ENCODE measurements at regions not wholly inside any gene's neighbourhood (a gene's known extent, or its start where the extent isn't known, plus 50 kb on each side); places are given as distances from the start of the nearest gene placed in this dataset.

DNA sequence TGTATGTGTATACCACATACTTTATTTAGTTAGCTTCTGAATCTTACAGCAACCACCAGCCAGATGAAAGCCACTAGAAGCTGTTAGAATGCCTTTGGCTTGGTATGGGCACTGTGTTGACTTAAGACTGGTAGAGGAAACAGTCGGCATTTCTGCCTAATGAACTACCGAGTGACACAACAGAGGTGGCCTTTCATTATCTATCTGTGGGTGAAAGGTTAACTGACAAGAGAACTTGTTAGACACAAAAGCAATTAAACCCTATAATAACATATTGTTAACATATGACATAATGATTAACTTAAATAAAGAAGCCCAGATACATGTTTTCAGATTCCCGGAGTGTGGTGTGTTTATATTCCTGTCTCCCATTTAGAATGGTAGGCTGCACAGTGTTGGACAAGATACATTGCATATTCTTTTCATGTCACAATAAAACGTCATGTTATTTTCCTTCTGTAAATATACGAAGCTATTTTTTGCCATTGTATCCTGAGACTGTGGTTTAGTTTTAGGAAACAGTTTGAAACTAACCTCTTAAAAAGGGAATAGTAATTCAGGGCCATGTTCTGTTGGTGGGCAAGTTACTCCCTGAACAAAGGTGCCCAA, 181.5 kb downstream of the SLIT2 start:
- Mint-ChIP-seq H3K27me3 (ENCODE audit: unreplicated experiment) (no peaks in the 10 kb centered on the region), H3K36me3 (ENCODE audit: unreplicated experiment) (no peaks in the 10 kb centered on the region), H3K4me1 (ENCODE audit: low read depth, unreplicated experiment) (peaks cover 19% of the 10 kb centered on the region), H3K27ac (ENCODE audit: unreplicated experiment) (no peak overlapping the region), H3K9me3 (ENCODE audit: unreplicated experiment) (peaks cover 4% of the 10 kb centered on the region), H3K4me3 (ENCODE audit: unreplicated experiment) (no peak overlapping the region)
- TF ChIP-seq, protein P1, sequence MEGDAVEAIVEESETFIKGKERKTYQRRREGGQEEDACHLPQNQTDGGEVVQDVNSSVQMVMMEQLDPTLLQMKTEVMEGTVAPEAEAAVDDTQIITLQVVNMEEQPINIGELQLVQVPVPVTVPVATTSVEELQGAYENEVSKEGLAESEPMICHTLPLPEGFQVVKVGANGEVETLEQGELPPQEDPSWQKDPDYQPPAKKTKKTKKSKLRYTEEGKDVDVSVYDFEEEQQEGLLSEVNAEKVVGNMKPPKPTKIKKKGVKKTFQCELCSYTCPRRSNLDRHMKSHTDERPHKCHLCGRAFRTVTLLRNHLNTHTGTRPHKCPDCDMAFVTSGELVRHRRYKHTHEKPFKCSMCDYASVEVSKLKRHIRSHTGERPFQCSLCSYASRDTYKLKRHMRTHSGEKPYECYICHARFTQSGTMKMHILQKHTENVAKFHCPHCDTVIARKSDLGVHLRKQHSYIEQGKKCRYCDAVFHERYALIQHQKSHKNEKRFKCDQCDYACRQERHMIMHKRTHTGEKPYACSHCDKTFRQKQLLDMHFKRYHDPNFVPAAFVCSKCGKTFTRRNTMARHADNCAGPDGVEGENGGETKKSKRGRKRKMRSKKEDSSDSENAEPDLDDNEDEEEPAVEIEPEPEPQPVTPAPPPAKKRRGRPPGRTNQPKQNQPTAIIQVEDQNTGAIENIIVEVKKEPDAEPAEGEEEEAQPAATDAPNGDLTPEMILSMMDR (IDR thresholded peaks at IDR 0.05; ENCODE audit: partially characterized antibody, unreplicated experiment), result no peak
- DNase-seq, result no peak

DNA sequence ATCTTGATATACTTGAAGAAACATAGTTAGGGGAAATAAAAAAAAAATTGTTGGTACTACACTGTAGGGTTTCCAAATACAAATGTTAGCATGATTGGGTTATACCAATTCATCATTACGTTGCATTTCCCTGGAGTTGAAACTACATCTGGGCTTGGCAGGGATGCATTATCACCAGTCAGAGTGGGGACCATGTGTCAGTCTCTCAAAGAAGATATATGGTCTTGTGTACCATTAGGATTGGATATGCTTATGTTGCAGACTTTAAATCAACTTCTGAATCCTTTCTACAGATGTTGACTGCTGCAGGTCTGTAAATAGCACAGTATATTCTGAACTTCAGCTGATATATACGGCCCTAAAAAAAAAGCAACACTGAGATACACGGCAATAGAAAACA, 188.5 kb downstream of the SLIT2 start:
- Mint-ChIP-seq H3K4me1 (ENCODE audit: low read depth, unreplicated experiment) (peaks cover 17% of the 10 kb centered on the region), H3K9me3 (ENCODE audit: unreplicated experiment) (peaks cover 3% of the 10 kb centered on the region), H3K27ac (ENCODE audit: unreplicated experiment) (no peak overlapping the region), H3K4me3 (ENCODE audit: unreplicated experiment) (no peak overlapping the region), H3K27me3 (ENCODE audit: unreplicated experiment) (peaks cover 1% of the 10 kb centered on the region), H3K36me3 (ENCODE audit: unreplicated experiment) (peaks cover 6% of the 10 kb centered on the region)
- no peak for DNase-seq
- TF ChIP-seq, protein P1 (IDR thresholded peaks at IDR 0.05; ENCODE audit: partially characterized antibody, unreplicated experiment), result no peak

DNA sequence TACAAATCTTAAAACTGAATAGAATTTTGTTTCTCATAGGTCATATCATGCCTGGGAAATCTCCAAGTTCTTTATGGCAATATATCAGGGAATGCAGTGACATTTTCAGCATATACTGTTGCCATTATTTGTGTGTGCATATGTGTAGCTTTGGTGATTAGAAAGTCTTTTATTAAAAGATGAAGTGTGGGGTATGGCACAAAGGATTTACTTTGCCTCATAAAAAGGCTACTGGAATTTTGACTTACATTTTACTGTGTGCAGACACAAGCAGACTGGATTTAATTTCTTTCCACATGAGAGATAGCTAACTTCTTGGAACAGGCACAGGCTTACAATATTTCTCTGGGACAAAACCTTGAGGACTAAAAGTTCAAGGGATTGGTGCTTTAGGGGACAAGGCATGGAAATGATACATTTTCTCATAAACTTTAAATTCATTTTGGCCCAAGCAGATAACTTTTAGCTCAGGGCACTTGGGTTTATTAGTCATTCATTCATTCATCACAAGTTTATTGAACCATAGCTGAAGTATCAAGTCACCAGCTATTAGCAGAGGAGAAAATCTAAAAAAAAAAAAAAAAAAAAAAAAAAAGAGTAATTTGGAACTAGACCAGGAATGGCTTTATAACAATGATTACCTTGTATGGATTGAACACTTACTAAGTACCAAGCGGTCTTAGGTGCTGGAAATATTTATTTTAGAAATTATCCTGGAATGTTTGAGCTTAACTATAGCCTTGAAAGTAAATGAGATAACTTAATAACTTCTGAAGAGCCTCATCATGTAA, 191.5 kb downstream of the SLIT2 start:
- peaks cover 1% of the 10 kb centered on the region for H3K27me3 Mint-ChIP-seq (ENCODE audit: unreplicated experiment)
- H3K27ac Mint-ChIP-seq (ENCODE audit: unreplicated experiment), result no peak overlapping the region
- peaks cover 28% of the 10 kb centered on the region for H3K4me1 Mint-ChIP-seq (ENCODE audit: low read depth, unreplicated experiment)
- TF ChIP-seq, protein P1 (IDR thresholded peaks at IDR 0.05; ENCODE audit: partially characterized antibody, unreplicated experiment), result no peak
- H3K36me3 Mint-ChIP-seq (ENCODE audit: unreplicated experiment), result peaks cover 6% of the 10 kb centered on the region
- H3K4me3 Mint-ChIP-seq (ENCODE audit: unreplicated experiment), result no peak overlapping the region
- peaks cover 2% of the 10 kb centered on the region for H3K9me3 Mint-ChIP-seq (ENCODE audit: unreplicated experiment)
- no peak for DNase-seq

DNA sequence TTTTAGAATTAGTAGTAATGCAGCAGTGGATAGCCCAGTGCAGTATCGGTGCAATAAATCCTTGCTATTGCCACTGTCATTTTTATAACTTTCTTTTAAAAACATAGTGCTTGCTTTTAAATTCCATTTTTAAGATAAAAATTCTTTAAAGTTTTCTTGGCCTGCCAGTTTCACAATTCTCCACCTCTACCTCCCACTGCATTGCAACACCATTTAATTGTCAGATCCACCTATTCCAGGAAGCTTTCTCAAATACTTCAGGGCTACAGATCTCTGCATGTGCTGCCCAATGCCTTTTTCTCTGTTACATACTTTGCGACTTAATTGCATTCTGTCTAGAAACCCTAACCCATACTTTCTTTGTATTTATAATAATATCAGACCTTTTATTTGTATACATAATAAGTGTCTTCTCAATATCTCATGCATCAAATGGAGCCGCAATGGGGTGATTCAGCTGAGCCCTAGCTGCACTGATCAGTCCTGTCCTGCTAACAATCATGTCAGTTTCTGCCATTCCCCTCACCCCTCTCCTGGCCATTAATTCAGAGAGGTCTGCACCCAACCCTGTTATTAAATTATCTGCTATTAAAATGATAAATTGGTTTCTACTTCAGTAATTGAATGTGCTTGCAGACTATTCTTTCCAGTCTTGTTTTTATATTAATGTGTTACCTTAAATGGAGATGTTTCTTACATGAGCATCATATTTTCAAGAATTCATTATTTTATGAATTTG, 193.1 kb downstream of the SLIT2 start:
- Mint-ChIP-seq H3K36me3 (ENCODE audit: unreplicated experiment) (no peaks in the 10 kb centered on the region), H3K9me3 (ENCODE audit: unreplicated experiment) (peaks cover 2% of the 10 kb centered on the region), H3K27ac (ENCODE audit: unreplicated experiment) (peak overlapping the region; percentile 24), H3K27me3 (ENCODE audit: unreplicated experiment) (peaks cover 1% of the 10 kb centered on the region), H3K4me1 (ENCODE audit: low read depth, unreplicated experiment) (peaks cover 28% of the 10 kb centered on the region), H3K4me3 (ENCODE audit: unreplicated experiment) (no peak overlapping the region)
- TF ChIP-seq, protein P1 (IDR thresholded peaks at IDR 0.05; ENCODE audit: partially characterized antibody, unreplicated experiment), result no peak
- DNase-seq, result no peak

All from glutamatergic neuron (in vitro differentiated cells).